IMR-90 (cell line): ENCODE measurements at regions not wholly inside any gene's neighbourhood (a gene's known extent, or its start where the extent isn't known, plus 50 kb on each side); places are given as distances from the start of the nearest gene placed in this dataset.

Experiments
- ATAC-seq: fragments of 200-7000 bp; cut with Tn5 transposase; 2 replicates; pipeline ENCODE4 v1.9.1; 2020; ENCODE audit warnings: low read depth, mild to moderate bottlenecking, moderate library complexity
- BruUV-seq: library from RNA; stranded (reverse); fragments of 400-500 nt; replicated peaks from 2 replicates; lab custom pipeline; 2021; lab: Mats Ljungman, UMichigan
- CTCF ChIA-PET: fragments of 300-600 bp; formaldehyde crosslinking; extraction: SDS; loops from one replicate; lab custom pipeline; 2021; ENCODE audit warnings: antibody characterized with exemption; lab: Yijun Ruan, JAX
- POLR2A ChIA-PET: fragments of 300-600 bp; sonication (Branson Sonifier 250); formaldehyde crosslinking; loops from one replicate; lab custom pipeline; 2022; ENCODE audit warnings: antibody characterized with exemption; ENCODE audit not compliant: unreplicated experiment; lab: Charles Lee
- DNase-seq: peaks from one replicate; pipeline ENCODE4 v3.0.0; 2013
- H2AFZ ChIP-seq: replicated peaks from 2 replicates; pipeline ENCODE3; 2013; ENCODE audit warnings: low read length, mild to moderate bottlenecking; ENCODE audit not compliant: poor library complexity
- H2AK5ac ChIP-seq: 2 replicates; pipeline ENCODE4 v1.6.1; 2013; ENCODE audit warnings: low read depth, low read length, inconsistent platforms
- H2AK9ac ChIP-seq: replicated peaks from 2 replicates; pipeline ENCODE3; 2013; ENCODE audit warnings: mild to moderate bottlenecking, low read depth, low read length, moderate library complexity; ENCODE audit not compliant: poor library complexity
- H2BK120ac ChIP-seq: 2 replicates; pipeline ENCODE4 v1.6.1; 2013; ENCODE audit warnings: low read depth, low read length, inconsistent platforms
- H2BK15ac ChIP-seq: 3 replicates; pipeline ENCODE4 v1.6.1; 2013; ENCODE audit warnings: low read depth, low read length, inconsistent platforms
- H2BK20ac ChIP-seq: 2 replicates; pipeline ENCODE4 v1.6.1; 2013; ENCODE audit warnings: low read depth, mild to moderate bottlenecking, inconsistent platforms, low read length, moderate library complexity
- H2BK5ac ChIP-seq: 2 replicates; pipeline ENCODE4 v1.6.1; 2013; ENCODE audit warnings: mild to moderate bottlenecking, low read depth, low read length, inconsistent platforms; ENCODE audit not compliant: poor library complexity, severe bottlenecking
- H3K14ac ChIP-seq: replicated peaks from 2 replicates; pipeline ENCODE4 v1.6.1; 2013; ENCODE audit warnings: low read depth, low read length, inconsistent platforms
- H3K18ac ChIP-seq: 2 replicates; pipeline ENCODE4 v1.6.1; 2013; ENCODE audit warnings: low read depth, low read length, control low read depth
- H3K23ac ChIP-seq: 2 replicates; pipeline ENCODE4 v1.6.1; 2013; ENCODE audit warnings: low read depth, low read length, inconsistent platforms
- H3K27ac ChIP-seq: 2 replicates; pipeline ENCODE4 v1.5.1; 2013; ENCODE audit warnings: mild to moderate bottlenecking, control low read depth, low read length; ENCODE audit not compliant: insufficient read depth
- H3K27me3 ChIP-seq: 2 replicates; pipeline ENCODE4 v1.6.1; 2013; ENCODE audit warnings: low read length; ENCODE audit not compliant: control insufficient read depth, insufficient read depth
- H3K36me3 ChIP-seq: 2 replicates; pipeline ENCODE4 v1.6.1; 2013; ENCODE audit warnings: low read length, mixed read lengths; ENCODE audit not compliant: control insufficient read depth, insufficient read depth
- H3K4ac ChIP-seq: 2 replicates; pipeline ENCODE4 v1.6.1; 2013; ENCODE audit warnings: low read depth, low read length, inconsistent platforms
- H3K4me1 ChIP-seq: 2 replicates; pipeline ENCODE4 v1.6.1; 2013; ENCODE audit warnings: low read length, mixed read lengths; ENCODE audit not compliant: control insufficient read depth, insufficient read depth
- H3K4me2 ChIP-seq: 2 replicates; pipeline ENCODE4 v1.6.1; 2013; ENCODE audit warnings: low read depth, mild to moderate bottlenecking, control low read depth, low read length, moderate library complexity
- H3K4me3 ChIP-seq: 2 replicates; pipeline ENCODE4 v1.5.1; 2013; ENCODE audit warnings: low read depth, mild to moderate bottlenecking, control low read depth, low read length, moderate library complexity; ENCODE audit not compliant: insufficient read depth
- H3K56ac ChIP-seq: 2 replicates; pipeline ENCODE4 v1.6.1; 2013; ENCODE audit warnings: low read length, inconsistent platforms; ENCODE audit not compliant: insufficient read depth; ENCODE audit errors: extremely low read depth
- H3K79me1 ChIP-seq, 2 experiments: 2 replicates each; pipeline ENCODE4 v1.6.1; 2013; ENCODE audit warnings: low read length in 2 of 2, inconsistent platforms in 1 of 2, low read depth in 1 of 2
- H3K9ac ChIP-seq: 2 replicates; pipeline ENCODE4 v1.6.1; 2013; ENCODE audit warnings: low read depth, low read length, control low read depth
- H3K9me1 ChIP-seq: 2 replicates; pipeline ENCODE4 v1.6.1; 2013; ENCODE audit warnings: low read length, inconsistent platforms; ENCODE audit not compliant: insufficient read depth
- H3K9me3 ChIP-seq: 2 replicates; pipeline ENCODE4 v1.6.1; 2013; ENCODE audit warnings: low read length; ENCODE audit not compliant: control insufficient read depth, insufficient read depth
- H4K20me1 ChIP-seq: 2 replicates; pipeline ENCODE4 v1.6.1; 2013; ENCODE audit warnings: low read length, inconsistent platforms; ENCODE audit not compliant: insufficient read depth
- H4K5ac ChIP-seq: 2 replicates; pipeline ENCODE4 v1.6.1; 2013; ENCODE audit warnings: mild to moderate bottlenecking, low read depth, low read length, control low read depth
- H4K8ac ChIP-seq, 2 experiments: 2 replicates each; pipeline ENCODE4 v1.6.1; 2013; ENCODE audit warnings: low read depth in 2 of 2, low read length in 2 of 2, control low read depth in 1 of 2, inconsistent platforms in 1 of 2
- H4K91ac ChIP-seq: 2 replicates; pipeline ENCODE4 v1.6.1; 2013; ENCODE audit warnings: low read depth, low read length, inconsistent platforms; ENCODE audit not compliant: insufficient read depth
- RAD21 ChIP-seq: IDR thresholded peaks from 2 replicates; pipeline ENCODE4 v1.6.1; 2012; ENCODE audit warnings: low read length, improper control_type of control experiment
- dilution Hi-C: fragments of 300-500 bp; cut with HindIII; formaldehyde crosslinking; loops from one replicate; pipeline ENCODE4 v1.14.3; 2018; ENCODE audit warnings: low sequenced_read_pairs; ENCODE audit not compliant: unreplicated experiment
- in situ Hi-C: fragments of 300-500 bp; cut with MboI; formaldehyde crosslinking; loops from 3 replicates; pipeline ENCODE4 v1.14.3; 2019; ENCODE audit warnings: low sequenced_read_pairs, inconsistent platforms, mixed read lengths
- intact Hi-C: fragments of 100-400 bp; cut with micrococcal nuclease; formaldehyde crosslinking; loops from 2 replicates; pipeline ENCODE4 v1.10.0; 2022
- TF ChIP-seq, protein P1 (sequence below): fragments of 150-350 bp; IDR thresholded peaks from 2 replicates; pipeline ENCODE4 v1.6.1; 2017; ENCODE audit warnings: mild to moderate bottlenecking, antibody characterized with exemption, low read length, low read depth
- TF ChIP-seq, protein P2 (sequence below): fragments of 150-350 bp; IDR thresholded peaks from 2 replicates; pipeline ENCODE4 v1.6.1; 2016; ENCODE audit warnings: low read depth, mild to moderate bottlenecking, low read length, moderate library complexity, borderline replicate concordance

DNA sequence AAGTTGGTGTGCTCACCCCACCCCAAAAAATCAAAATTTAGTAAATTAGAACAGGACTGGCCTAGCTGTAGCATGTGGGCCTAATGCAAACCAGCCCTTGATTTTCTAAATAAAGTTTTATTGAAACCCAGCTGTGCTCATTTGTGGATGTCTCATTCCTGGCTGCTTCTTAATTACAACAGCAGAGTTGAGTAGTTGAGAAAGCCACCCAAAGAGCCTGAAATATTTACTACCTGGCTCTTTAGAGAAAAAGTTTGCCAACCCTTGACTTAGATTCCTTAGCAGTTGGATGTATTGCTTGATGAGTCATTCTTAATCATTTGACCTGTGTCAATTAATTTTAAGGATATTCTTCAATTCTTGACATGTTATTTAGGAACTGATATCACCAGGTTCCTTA lies 168.3 kb upstream of the PUDP start:
- in situ Hi-C loops = no loop called here
- TF ChIP-seq, protein P1, sequence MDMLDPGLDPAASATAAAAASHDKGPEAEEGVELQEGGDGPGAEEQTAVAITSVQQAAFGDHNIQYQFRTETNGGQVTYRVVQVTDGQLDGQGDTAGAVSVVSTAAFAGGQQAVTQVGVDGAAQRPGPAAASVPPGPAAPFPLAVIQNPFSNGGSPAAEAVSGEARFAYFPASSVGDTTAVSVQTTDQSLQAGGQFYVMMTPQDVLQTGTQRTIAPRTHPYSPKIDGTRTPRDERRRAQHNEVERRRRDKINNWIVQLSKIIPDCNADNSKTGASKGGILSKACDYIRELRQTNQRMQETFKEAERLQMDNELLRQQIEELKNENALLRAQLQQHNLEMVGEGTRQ = no peak
- no peak for TF ChIP-seq RAD21
- TF ChIP-seq, protein P2, sequence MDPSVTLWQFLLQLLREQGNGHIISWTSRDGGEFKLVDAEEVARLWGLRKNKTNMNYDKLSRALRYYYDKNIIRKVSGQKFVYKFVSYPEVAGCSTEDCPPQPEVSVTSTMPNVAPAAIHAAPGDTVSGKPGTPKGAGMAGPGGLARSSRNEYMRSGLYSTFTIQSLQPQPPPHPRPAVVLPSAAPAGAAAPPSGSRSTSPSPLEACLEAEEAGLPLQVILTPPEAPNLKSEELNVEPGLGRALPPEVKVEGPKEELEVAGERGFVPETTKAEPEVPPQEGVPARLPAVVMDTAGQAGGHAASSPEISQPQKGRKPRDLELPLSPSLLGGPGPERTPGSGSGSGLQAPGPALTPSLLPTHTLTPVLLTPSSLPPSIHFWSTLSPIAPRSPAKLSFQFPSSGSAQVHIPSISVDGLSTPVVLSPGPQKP = no peak
- no peak overlapping the region for H2AK5ac ChIP-seq
- no peak overlapping the region for H3K4me2 ChIP-seq
- no peaks in the 10 kb centered on the region for H3K9me3 ChIP-seq
- H3K4ac ChIP-seq = no peak overlapping the region
- no peak overlapping the region for H3K14ac ChIP-seq
- no peak overlapping the region for H2BK15ac ChIP-seq
- no peak overlapping the region for H4K8ac ChIP-seq
- no peak overlapping the region for H2AK9ac ChIP-seq
- no peak overlapping the region for H2BK120ac ChIP-seq
- intact Hi-C loops = loop anchor here (5.0 kb wide), 1 partner anchor 44 kb away; no protein-coding TSS in a partner anchor
- H3K4me3 ChIP-seq = no peak overlapping the region
- H4K20me1 ChIP-seq = no peaks in the 10 kb centered on the region
- no peak overlapping the region for H3K18ac ChIP-seq
- no peak overlapping the region for H4K91ac ChIP-seq
- no peak for ATAC-seq
- dilution Hi-C loops = no loop called here
- DNase-seq = no peak
- H3K9me1 ChIP-seq = 0 out of 2 replicates have a peak, but pooled peaks cover 4% of the 10 kb centered on the region
- no peaks in the 10 kb centered on the region for H3K36me3 ChIP-seq
- POLR2A ChIA-PET = no interaction called here
- H2AFZ ChIP-seq = no peak overlapping the region
- no peak overlapping the region for H2BK5ac ChIP-seq
- H3K79me1 ChIP-seq = no peaks in the 10 kb centered on the region
- H3K4me1 ChIP-seq = peaks cover 9% of the 10 kb centered on the region
- H3K27me3 ChIP-seq = no peaks in the 10 kb centered on the region
- no peak overlapping the region for H3K23ac ChIP-seq
- CTCF ChIA-PET = no interaction called here
- H2BK20ac ChIP-seq = no peak overlapping the region
- H3K27ac ChIP-seq = no peak overlapping the region
- H3K9ac ChIP-seq = no peak overlapping the region
- no peak overlapping the region for H3K56ac ChIP-seq
- BruUV-seq = no TSS peak
- H4K5ac ChIP-seq = no peak overlapping the region
